Fibroblast of pulmonary artery (primary cell): ENCODE measurements at regions not wholly inside any gene's neighbourhood (a gene's known extent, or its start where the extent isn't known, plus 50 kb on each side); places are given as distances from the start of the nearest gene placed in this dataset.

Experiments
- DNase-seq: peaks from one replicate; pipeline ENCODE4 v3.0.0-alpha.2; 2010; ENCODE audit warnings: low read depth
- H3K4me3 ChIP-seq: replicated peaks from 2 replicates; pipeline ENCODE4 v1.5.1; 2011; ENCODE audit warnings: low read depth, mild to moderate bottlenecking, control low read depth, low read length, moderate library complexity
- CTCF ChIP-seq: IDR thresholded peaks from 2 replicates; pipeline ENCODE4 v1.5.1; 2011; ENCODE audit warnings: mild to moderate bottlenecking, control low read depth, low read length, inconsistent platforms; ENCODE audit errors: missing control alignments

- no peak overlapping the region for H3K4me3 ChIP-seq
- no peak for TF ChIP-seq CTCF
- no peak for DNase-seq
Measured at GRCh38 chr7:36775676-36776075, 51.4 kb upstream of the AOAH start.

GRCh38 chr7:36775061-36775620 lies 50.8 kb upstream of the AOAH start:
- DNase-seq, result no peak
- H3K4me3 ChIP-seq, result no peak overlapping the region
- TF ChIP-seq CTCF, result no peak
